ENCODE measurements at regions not wholly inside any gene's neighbourhood (a gene's known extent, or its start where the extent isn't known, plus 50 kb on each side); places are given as distances from the start of the nearest gene placed in this dataset.
"Not testable (repeated sequence)": the region's sequence is repeated elsewhere in the genome, so short reads cannot be mapped to it uniquely, and the experiment has no call there.

DNA sequence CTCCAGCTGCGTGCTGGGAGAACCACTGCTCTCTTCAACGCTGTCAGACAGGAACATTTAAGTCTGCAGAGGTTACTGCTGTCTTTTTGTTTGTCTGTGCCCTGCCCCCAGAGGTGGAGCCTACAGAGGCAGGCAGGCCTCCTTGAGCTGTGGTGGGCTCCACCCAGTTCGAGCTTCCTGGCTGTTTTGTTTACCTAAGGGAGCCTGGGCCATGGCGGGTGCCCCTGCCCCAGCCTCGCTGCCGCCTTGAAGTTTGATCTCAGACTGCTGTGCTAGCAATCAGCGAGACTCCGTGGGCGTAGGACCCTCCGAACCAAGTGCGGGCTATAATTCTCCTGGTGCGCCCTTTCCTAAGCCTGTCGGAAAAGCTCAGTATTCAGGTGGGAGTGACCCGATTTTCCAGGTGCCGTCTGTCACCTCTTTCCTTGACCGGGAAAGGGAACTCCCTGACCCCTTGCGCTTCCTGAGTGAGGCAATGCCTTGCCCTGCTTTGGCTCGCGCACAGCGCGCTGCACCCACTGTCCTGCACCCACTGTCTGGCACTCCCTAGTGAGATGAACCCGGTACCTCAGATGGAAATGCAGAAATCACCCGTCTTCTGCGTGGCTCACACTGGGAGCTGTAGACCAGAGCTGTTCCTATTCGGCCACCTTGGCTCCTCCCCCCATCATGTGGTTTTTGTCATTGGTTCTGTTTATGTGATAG is 130.0 kb downstream of the LEPR start:
- H3K27ac ChIP-seq (ENCODE audit: low read length); H3K36me3 ChIP-seq (ENCODE audit: control insufficient read depth, insufficient read depth, low read length); H3K27me3 ChIP-seq (ENCODE audit: control insufficient read depth, insufficient read depth, low read length); H3K4me3 ChIP-seq (ENCODE audit: low read length); H3K4me1 ChIP-seq (ENCODE audit: control insufficient read depth, insufficient read depth, low read length); H3K9me3 ChIP-seq (ENCODE audit: control insufficient read depth, low read depth, low read length); DNase-seq: not testable (repeated sequence)
- WGBS (ENCODE audit: insufficient coverage, low lambda C conversion rate) = no CpG with 5 or more reads among the region's 25 CpGs

DNA sequence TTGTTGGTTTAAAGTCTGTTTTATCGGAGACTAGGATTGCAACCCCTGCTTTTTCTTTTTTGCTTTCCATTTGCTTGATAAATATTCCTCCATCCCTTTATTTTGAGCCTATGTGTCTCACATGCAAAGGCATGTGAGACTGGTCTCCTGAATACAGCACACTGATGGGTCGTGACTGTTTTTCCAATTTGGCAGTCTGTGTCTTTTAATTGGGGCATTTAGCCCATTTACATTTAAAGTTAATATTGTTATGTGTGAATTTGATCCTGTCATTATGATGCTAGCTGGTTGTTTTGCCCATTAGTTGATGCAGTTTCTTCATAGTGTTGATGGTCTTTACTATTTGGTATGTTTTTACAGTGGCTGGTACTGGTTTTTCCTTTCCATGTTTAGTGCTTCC is 132.0 kb downstream of the LEPR start:
- H3K27ac ChIP-seq (ENCODE audit: low read length); H3K36me3 ChIP-seq (ENCODE audit: control insufficient read depth, insufficient read depth, low read length); DNase-seq; H3K9me3 ChIP-seq (ENCODE audit: control insufficient read depth, low read depth, low read length); H3K27me3 ChIP-seq (ENCODE audit: control insufficient read depth, insufficient read depth, low read length); H3K4me3 ChIP-seq (ENCODE audit: low read length); H3K4me1 ChIP-seq (ENCODE audit: control insufficient read depth, insufficient read depth, low read length): not testable (repeated sequence)
- no CpG with 5 or more reads among the region's 2 CpGs for WGBS (ENCODE audit: insufficient coverage, low lambda C conversion rate)

DNA sequence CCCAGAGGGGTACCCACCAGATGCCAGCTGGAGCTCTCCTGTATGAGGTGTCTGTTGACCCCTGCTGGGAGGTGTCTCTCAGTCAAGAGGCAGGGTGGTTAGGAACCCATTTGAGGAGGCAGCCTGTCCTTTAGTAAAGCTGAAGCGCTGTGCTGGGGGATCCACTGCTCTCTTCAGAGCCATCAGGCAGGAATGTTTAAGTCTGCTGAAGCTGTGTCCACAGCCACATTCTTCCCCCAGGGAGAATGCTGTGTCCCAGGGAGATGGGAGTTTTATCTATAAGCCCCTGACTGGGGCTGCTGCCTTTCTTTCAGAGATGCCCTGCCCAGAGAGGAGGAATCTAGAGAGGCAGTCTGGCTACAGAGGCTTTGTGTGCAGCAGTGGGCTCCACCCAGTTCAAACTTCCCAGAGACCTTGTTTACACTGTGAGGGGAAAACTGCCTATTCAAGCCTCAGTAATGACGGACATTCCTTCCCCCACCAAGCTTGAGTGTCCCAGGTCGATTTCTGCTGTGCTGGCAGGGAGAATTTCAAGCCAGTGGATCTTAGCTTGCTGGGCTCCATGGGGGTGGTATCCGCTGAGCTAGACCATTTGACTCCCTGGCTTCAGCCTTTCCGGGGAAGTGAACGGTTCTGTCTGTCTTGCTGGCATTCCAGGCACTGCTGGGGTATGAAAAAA is 133.8 kb downstream of the LEPR start:
- not testable (repeated sequence) for DNase-seq; H3K4me3 ChIP-seq (ENCODE audit: low read length); H3K36me3 ChIP-seq (ENCODE audit: control insufficient read depth, insufficient read depth, low read length); H3K9me3 ChIP-seq (ENCODE audit: control insufficient read depth, low read depth, low read length); H3K27me3 ChIP-seq (ENCODE audit: control insufficient read depth, insufficient read depth, low read length); H3K27ac ChIP-seq (ENCODE audit: low read length); H3K4me1 ChIP-seq (ENCODE audit: control insufficient read depth, insufficient read depth, low read length)
- no CpG with 5 or more reads among the region's 6 CpGs for WGBS (ENCODE audit: insufficient coverage, low lambda C conversion rate)

DNA sequence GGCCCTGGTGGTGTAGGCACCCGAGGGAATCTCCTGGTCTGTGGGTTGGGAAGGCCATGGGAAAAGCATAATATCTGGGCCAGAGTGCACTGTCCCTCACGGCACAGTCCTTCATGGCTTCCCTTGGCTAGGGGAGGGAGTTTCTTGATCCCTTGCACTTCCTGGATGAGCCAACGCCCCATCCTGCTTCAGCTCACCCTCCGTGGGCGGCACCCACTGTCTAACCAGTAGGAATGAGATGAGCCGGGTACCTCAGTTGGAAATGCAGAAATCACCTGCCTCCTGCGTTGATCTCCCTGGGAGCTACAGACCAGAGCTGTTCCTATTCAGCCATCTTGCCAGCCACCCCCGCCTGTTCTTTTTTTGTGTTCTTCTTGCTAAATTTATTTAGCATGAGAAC is 134.4 kb downstream of the LEPR start:
- H3K27me3 ChIP-seq (ENCODE audit: control insufficient read depth, insufficient read depth, low read length) = no peaks in the 10 kb centered on the region
- H3K4me1 ChIP-seq (ENCODE audit: control insufficient read depth, insufficient read depth, low read length) = no peaks in the 10 kb centered on the region
- WGBS (ENCODE audit: insufficient coverage, low lambda C conversion rate) = 90% methylated on average over 2 of the region's 8 CpGs
- H3K36me3 ChIP-seq (ENCODE audit: control insufficient read depth, insufficient read depth, low read length) = no peaks in the 10 kb centered on the region
- no peak overlapping the region for H3K4me3 ChIP-seq (ENCODE audit: low read length)
- H3K9me3 ChIP-seq (ENCODE audit: control insufficient read depth, low read depth, low read length) = no peaks in the 10 kb centered on the region
- H3K27ac ChIP-seq (ENCODE audit: low read length) = no peak overlapping the region
- no peak for DNase-seq

DNA sequence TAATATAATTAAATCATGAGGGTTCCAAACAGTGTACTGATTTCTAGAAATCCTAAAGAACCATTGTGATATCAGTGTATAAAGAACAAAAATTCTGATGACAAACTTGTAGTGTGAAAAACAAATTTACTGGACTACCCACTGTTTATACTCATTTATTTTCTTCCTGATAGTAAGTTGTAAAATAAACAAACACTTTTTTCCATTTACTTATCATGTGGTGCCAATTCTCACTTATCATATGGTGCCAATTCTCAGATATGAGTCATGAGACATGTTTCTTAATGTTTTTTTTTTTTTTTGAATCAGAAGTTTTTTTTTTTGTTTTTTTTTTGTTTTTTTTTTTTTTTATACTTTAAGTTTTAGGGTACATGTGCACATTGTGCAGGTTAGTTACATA is 137.7 kb downstream of the LEPR start:
- Histone ChIP-seq H3K4me3 (ENCODE audit: low read length) (no peak overlapping the region), H3K4me1 (ENCODE audit: control insufficient read depth, insufficient read depth, low read length) (no peaks in the 10 kb centered on the region), H3K36me3 (ENCODE audit: control insufficient read depth, insufficient read depth, low read length) (no peaks in the 10 kb centered on the region), H3K27ac (ENCODE audit: low read length) (no peak overlapping the region), H3K9me3 (ENCODE audit: control insufficient read depth, low read depth, low read length) (no peaks in the 10 kb centered on the region), H3K27me3 (ENCODE audit: control insufficient read depth, insufficient read depth, low read length) (no peaks in the 10 kb centered on the region)
- DNase-seq = no peak

DNA sequence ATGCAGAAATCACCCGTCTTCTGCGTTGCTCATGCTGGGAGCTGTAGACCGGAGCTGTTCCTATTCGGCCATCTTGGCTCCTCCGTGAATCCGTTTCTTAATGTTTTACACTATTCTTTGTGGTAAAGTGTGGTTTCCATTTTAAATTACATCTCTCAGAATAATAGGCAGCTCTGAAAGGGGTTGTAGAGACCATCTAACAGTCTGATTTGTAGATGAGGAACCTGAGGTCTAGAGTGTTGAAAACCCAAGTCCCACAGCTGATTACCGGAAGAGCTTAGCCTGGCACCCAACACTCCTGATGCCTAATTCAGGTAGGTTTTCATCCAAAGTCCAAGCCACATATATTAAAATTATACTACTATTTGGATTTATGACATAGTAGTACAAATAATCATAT is 144.0 kb downstream of the LEPR start:
- WGBS (ENCODE audit: insufficient coverage, low lambda C conversion rate) = no CpG with 5 or more reads among the region's 7 CpGs
- H3K9me3 ChIP-seq (ENCODE audit: control insufficient read depth, low read depth, low read length) = no peaks in the 10 kb centered on the region
- H3K27me3 ChIP-seq (ENCODE audit: control insufficient read depth, insufficient read depth, low read length) = no peaks in the 10 kb centered on the region
- H3K27ac ChIP-seq (ENCODE audit: low read length) = no peak overlapping the region
- H3K4me1 ChIP-seq (ENCODE audit: control insufficient read depth, insufficient read depth, low read length) = no peaks in the 10 kb centered on the region
- no peak overlapping the region for H3K4me3 ChIP-seq (ENCODE audit: low read length)
- no peaks in the 10 kb centered on the region for H3K36me3 ChIP-seq (ENCODE audit: control insufficient read depth, insufficient read depth, low read length)
- DNase-seq = no peak

DNA sequence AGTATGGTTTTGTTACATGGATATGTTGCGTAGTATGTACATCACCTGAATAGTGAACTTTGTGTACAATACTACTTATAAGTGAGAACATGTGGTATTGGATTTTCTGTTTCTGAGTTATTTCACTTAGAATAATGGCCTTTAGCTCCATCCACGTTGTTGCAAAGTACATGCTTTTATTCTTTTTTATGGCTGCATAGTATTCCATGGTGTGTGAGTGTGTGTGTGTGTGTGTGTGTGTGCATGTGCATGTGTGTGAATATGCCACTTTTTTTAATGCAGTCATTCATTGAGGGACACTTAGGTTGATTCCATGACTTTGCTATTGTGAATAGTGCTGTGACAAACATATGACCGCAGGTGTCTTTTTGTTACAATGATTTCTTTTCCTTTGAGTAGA is 147.8 kb downstream of the LEPR start:
- no peaks in the 10 kb centered on the region for H3K9me3 ChIP-seq (ENCODE audit: control insufficient read depth, low read depth, low read length)
- no peak overlapping the region for H3K27ac ChIP-seq (ENCODE audit: low read length)
- H3K36me3 ChIP-seq (ENCODE audit: control insufficient read depth, insufficient read depth, low read length) = no peaks in the 10 kb centered on the region
- WGBS (ENCODE audit: insufficient coverage, low lambda C conversion rate) = no CpG with 5 or more reads among the region's 3 CpGs
- DNase-seq = no peak
- H3K4me1 ChIP-seq (ENCODE audit: control insufficient read depth, insufficient read depth, low read length) = no peaks in the 10 kb centered on the region
- H3K27me3 ChIP-seq (ENCODE audit: control insufficient read depth, insufficient read depth, low read length) = no peaks in the 10 kb centered on the region
- no peak overlapping the region for H3K4me3 ChIP-seq (ENCODE audit: low read length)

DNA sequence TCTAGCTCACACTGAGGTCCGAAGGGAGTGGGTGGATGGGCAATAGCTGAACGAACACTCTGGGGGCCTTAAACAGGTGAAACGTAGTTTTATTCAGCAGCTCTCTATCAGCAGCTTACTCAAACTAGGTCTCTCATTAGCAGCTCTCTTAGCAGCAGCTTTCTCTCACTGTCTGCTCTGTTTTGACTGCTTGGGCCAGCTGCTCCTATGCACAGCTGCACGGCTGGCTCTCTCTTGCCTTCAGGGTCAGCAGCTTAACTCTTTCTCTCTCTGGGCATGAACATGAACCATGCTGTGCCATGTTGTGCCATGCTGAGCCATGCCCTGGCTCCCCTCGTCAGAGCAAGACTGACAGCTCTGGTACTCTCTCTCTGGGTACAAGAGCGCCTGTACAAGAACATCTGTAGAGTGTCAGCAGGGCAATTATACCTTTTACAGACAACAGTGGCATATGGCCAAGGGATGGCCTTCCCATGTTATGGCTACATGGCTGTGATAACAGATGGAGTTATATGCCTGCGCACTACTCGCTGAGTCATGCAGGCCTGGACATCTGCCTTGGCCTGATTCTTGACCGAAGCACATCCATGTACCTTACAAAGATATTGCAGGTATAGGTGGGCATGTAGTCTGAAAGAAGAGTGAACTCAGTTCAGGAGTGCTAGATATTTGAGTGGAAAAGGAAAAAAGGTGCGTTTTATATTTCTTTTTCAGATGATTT is 152.4 kb downstream of the LEPR start:
- H3K27me3 ChIP-seq (ENCODE audit: control insufficient read depth, insufficient read depth, low read length) = no peaks in the 10 kb centered on the region
- no peaks in the 10 kb centered on the region for H3K4me1 ChIP-seq (ENCODE audit: control insufficient read depth, insufficient read depth, low read length)
- H3K9me3 ChIP-seq (ENCODE audit: control insufficient read depth, low read depth, low read length) = no peaks in the 10 kb centered on the region
- no peak overlapping the region for H3K27ac ChIP-seq (ENCODE audit: low read length)
- 94% methylated on average over 2 of the region's 10 CpGs for WGBS (ENCODE audit: insufficient coverage, low lambda C conversion rate)
- no peaks in the 10 kb centered on the region for H3K36me3 ChIP-seq (ENCODE audit: control insufficient read depth, insufficient read depth, low read length)
- no peak overlapping the region for H3K4me3 ChIP-seq (ENCODE audit: low read length)
- no peak for DNase-seq

DNA sequence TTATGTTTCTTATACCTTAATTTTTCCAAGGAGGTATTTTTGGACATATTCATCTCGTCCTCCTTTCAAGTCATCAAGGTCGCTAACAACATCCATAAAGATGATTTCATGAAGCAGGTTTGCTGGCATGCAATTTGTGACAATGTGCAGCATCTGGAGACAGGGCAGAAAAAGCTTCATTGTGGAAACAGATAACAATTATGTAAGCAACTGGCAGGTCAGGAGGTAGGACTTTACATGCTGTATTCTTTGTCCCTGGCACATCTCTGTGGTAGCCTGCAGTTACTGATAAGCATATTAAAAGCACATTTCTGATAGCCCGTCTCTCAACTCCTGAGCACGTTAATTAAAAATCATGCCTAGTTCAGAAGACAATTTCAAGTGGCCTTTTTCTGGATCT is 156.8 kb downstream of the LEPR start:
- Histone ChIP-seq H3K36me3 (ENCODE audit: control insufficient read depth, insufficient read depth, low read length) (no peaks in the 10 kb centered on the region), H3K9me3 (ENCODE audit: control insufficient read depth, low read depth, low read length) (no peaks in the 10 kb centered on the region), H3K4me1 (ENCODE audit: control insufficient read depth, insufficient read depth, low read length) (no peaks in the 10 kb centered on the region), H3K27ac (ENCODE audit: low read length) (no peak overlapping the region), H3K27me3 (ENCODE audit: control insufficient read depth, insufficient read depth, low read length) (no peaks in the 10 kb centered on the region), H3K4me3 (ENCODE audit: low read length) (no peak overlapping the region)
- no peak for DNase-seq
- 100% methylated on average over 1 of the region's 4 CpGs for WGBS (ENCODE audit: insufficient coverage, low lambda C conversion rate)

DNA sequence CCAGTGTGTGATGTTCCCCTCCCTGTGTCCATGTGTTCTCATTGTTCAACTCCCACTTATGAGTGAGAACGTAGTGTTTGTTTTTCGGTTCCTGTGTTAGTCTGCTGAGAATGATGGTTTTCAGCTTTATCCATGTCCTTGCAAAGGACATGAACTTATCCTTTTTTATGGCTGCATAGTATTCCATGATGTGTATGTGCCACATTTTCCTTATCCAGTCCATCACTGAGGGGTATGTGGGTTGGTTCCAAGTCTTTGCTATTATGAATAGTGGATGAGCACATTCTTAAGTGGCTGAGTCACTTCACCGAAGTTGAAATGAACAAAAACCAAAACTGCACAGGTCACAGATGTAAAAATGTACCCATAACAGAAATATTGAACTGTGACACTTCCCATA is 157.5 kb downstream of the LEPR start:
- not testable (repeated sequence) for H3K27me3 ChIP-seq (ENCODE audit: control insufficient read depth, insufficient read depth, low read length); H3K4me1 ChIP-seq (ENCODE audit: control insufficient read depth, insufficient read depth, low read length); H3K27ac ChIP-seq (ENCODE audit: low read length); H3K9me3 ChIP-seq (ENCODE audit: control insufficient read depth, low read depth, low read length); H3K4me3 ChIP-seq (ENCODE audit: low read length); DNase-seq; H3K36me3 ChIP-seq (ENCODE audit: control insufficient read depth, insufficient read depth, low read length)
- 100% methylated on average over 1 of the region's 3 CpGs for WGBS (ENCODE audit: insufficient coverage, low lambda C conversion rate)

Data from large intestine (tissue), 3 donors.